Epithelial cell of esophagus (primary cell): ENCODE measurements at regions not wholly inside any gene's neighbourhood (a gene's known extent, or its start where the extent isn't known, plus 50 kb on each side); places are given as distances from the start of the nearest gene placed in this dataset.
"Not testable (repeated sequence)": the region's sequence is repeated elsewhere in the genome, so short reads cannot be mapped to it uniquely, and the experiment has no call there.

Source experiments
- DNase-seq: peaks from one replicate; pipeline ENCODE4 v3.0.0; 2010; ENCODE audit warnings: low read depth
- H3K4me3 ChIP-seq: 2 replicates; pipeline ENCODE4 v1.5.1; 2011; ENCODE audit warnings: mild to moderate bottlenecking, low read length, control low read depth
- TF ChIP-seq, protein P1 (sequence below): IDR thresholded peaks from 2 replicates; pipeline ENCODE4 v1.5.1; 2011; ENCODE audit warnings: low read depth, mild to moderate bottlenecking, low read length, control low read depth, inconsistent platforms; ENCODE audit not compliant: insufficient read depth; ENCODE audit errors: missing control alignments

DNA sequence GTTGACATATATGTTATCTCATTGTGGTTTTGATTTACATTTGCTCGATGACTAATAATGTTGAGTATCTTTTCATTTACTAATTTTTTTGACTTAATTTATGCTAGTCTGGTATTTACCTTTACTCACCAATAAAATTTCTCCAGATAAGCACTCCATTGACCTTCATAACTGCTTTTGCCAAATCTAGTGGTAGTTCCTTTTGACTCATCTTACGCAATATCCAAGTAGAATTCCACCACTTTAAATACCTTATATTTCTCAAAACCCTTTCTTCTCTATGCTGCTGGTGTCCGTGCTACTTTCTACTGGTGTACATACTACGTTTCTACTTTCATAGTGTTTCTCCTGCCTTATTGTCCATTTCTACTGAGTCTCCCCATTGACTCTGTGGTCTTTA is 407.6 kb upstream of the SPHKAP start:
- TF ChIP-seq, protein P1, sequence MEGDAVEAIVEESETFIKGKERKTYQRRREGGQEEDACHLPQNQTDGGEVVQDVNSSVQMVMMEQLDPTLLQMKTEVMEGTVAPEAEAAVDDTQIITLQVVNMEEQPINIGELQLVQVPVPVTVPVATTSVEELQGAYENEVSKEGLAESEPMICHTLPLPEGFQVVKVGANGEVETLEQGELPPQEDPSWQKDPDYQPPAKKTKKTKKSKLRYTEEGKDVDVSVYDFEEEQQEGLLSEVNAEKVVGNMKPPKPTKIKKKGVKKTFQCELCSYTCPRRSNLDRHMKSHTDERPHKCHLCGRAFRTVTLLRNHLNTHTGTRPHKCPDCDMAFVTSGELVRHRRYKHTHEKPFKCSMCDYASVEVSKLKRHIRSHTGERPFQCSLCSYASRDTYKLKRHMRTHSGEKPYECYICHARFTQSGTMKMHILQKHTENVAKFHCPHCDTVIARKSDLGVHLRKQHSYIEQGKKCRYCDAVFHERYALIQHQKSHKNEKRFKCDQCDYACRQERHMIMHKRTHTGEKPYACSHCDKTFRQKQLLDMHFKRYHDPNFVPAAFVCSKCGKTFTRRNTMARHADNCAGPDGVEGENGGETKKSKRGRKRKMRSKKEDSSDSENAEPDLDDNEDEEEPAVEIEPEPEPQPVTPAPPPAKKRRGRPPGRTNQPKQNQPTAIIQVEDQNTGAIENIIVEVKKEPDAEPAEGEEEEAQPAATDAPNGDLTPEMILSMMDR = no peak
- no peak overlapping the region for H3K4me3 ChIP-seq
- DNase-seq = no peak

DNA sequence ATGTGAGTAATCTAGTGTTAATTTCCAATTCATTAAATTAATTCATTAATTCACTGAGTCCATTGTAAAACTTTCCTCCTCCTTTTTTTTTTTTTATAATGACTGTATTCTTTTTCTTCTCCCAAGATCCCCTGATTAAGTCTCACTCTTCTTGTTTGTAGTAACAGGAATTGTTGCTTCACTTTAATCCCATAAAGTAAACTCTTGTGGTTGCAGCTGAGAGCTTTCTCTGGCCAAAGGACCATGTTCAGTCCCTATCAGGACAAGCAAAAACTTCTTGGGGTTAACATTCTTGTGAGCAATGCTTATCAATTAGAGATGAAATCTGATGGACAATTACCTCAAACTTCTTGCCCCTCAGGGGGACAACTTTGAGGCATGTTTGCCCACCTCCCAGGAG is 400.2 kb upstream of the SPHKAP start:
- DNase-seq = no peak
- H3K4me3 ChIP-seq = no peak overlapping the region
- TF ChIP-seq, protein P1 = no peak

DNA sequence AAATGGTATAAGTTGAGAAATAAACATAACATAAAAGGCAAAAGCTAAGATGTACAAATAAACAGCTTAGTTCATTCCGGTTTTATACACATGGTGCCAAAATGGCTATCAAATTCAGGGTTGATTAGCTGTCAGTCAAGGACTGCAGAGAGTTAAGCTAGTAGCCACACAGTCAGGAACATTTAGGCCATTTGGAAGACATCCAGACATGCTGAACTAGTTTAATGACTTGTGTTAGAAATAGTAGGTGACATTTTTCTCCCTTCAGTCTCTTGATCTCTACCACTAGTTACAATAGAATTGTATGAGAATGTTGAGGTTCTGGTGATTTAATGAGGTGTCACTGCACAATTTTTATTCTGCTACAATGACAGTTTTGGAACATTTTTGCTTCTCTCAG is 394.4 kb upstream of the SPHKAP start:
- TF ChIP-seq, protein P1 = no peak

DNA sequence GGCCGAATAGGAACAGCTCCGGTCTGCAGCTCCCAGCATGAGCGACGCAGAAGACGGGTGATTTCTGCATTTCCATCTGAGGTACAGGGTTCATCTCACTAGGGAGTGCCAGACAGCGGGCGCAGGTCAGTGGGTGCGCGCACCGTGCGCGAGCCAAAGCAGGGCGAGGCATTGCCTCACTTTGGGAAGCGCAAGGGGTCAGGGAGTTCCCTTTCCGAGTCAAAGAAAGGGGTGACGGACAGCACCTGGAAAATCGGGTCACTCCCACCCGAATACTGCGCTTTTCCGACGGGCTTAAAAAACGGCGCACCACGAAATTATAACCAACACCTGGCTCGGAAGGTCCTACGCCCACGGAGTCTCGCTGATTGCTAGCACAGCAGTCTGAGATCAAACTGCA is 386.8 kb upstream of the SPHKAP start:
- not testable (repeated sequence) for DNase-seq, H3K4me3 ChIP-seq

More for the DNA sequence above, 394.4 kb upstream of the SPHKAP start:
- no peak for DNase-seq
- no peak overlapping the region for H3K4me3 ChIP-seq

DNA sequence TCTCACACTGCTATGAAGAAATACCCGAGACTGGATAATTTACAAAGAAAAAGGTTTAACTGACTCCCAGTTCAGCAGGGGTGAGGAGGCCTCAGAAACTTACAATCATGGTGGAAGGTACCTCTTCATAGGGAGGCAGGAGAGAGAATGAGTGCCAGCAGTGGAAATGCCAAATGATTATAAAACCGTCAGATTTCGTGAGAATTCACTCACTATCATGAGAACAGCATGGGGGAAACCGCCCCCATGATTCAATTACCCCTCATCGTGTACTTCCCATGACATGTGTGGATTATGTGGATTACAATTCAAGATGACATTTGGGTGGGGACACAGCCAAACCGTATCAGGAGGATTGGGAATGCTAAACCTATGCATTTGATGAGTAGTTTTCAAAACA is 380.3 kb upstream of the SPHKAP start:
- no peak overlapping the region for H3K4me3 ChIP-seq
- TF ChIP-seq, protein P1 = no peak
- DNase-seq = no peak

DNA sequence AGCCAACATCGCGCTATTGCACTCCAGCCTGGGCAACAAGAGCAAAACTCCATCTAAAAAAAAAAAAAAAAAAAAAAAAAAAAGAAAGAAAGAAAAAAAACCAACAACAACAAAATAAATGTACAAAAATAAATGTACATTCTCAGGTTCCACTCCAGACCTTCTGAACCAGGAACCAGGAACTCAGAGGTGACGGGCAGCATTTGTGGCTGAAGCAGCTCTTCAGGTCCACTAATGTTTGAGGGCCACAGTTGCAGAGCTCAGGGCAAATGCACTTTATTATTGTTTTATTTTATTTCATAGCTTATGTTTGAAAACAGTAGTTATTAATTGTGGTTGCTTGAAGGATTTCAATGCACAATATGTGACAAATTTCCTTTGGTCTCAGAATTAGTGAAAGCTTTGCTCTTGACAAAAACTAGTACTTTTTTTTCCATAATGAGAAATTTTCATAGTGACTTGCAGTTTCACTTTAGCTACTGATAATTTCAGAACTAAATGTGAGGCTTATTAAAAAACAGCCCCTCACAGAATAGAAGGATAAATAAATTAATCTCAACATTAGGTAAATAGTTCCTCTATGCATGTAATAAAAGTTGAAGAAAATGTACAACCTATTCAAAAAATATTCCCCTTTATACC is 378.4 kb upstream of the SPHKAP start:
- DNase-seq = no peak
- no peak overlapping the region for H3K4me3 ChIP-seq
- TF ChIP-seq, protein P1 = no peak

DNA sequence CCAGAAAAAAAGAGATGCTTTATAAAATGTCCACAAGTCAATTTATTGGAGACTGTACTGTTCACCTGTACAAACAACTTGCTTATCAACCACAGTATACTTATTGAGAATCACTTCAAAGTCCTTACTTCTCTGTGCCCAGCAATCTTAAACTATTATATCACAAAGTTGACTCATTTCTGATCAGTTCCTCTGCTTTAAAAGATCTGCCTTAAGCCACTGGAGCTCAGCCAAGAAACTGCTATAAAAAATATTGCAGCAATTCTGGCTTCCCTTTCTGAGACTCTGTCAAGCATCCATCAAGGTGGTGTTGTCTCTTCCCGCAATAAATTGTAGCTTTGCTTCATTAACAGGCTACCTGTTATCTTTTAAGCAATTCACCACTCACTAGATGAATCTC is 375.2 kb upstream of the SPHKAP start:
- DNase-seq = peak; percentile 57

More for the DNA sequence above, 375.2 kb upstream of the SPHKAP start:
- H3K4me3 ChIP-seq = no peak overlapping the region
- TF ChIP-seq, protein P1 = no peak
